CD4-positive, alpha-beta T cell treated with Interleukin-12 subunit alpha and Interleukin-12 subunit beta, for 1 hour (primary cell): ENCODE measurements at regions not wholly inside any gene's neighbourhood (a gene's known extent, or its start where the extent isn't known, plus 50 kb on each side); places are given as distances from the start of the nearest gene placed in this dataset.

Experiments used
- DNase-seq: peaks from one replicate; pipeline ENCODE4 v3.0.0-alpha.2; 2020

- DNase-seq: no peak
These were observed 404.5 kb downstream of the YTHDC2 start for GRCh38 chr5:113917997-113918396.

DNA sequence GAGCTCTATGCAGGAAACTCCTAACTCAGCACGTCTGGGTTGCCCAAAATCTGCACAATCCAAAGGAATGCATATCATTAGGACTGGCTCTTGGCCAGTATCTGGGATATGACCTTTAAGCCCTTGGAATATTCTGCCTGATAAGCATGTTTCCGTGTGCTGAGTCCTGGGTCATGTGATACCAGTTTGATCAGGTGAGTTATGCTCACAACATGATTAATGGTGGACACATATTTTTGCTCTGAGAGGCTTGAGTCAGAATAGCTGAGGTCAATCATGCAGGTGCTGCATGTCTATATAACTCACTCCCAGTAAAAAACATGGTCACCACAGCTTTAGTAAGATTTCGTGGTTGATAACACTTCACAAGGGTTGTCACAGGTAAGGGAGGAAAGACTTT lies 408.8 kb downstream of the YTHDC2 start:
- DNase-seq: no peak

DNA sequence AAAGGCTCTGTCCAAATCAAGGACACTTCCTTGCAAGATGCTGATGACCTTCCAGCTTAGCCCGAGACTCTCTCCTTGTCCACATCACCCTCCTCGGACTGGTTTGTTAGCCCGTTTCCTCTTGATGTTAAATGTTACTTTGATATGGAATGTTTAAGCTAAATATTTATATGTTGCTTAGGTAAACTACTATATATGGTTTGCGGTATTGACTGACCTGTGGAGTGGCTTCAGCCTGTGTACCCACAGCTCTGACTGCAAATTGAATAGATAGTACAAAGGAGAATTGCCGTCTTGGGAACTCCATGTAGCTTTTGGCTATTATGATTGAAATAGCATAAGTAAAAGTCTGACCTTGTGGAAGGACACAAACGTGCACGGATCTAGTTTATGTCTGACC lies 422.0 kb downstream of the YTHDC2 start:
- DNase-seq: no peak

DNA sequence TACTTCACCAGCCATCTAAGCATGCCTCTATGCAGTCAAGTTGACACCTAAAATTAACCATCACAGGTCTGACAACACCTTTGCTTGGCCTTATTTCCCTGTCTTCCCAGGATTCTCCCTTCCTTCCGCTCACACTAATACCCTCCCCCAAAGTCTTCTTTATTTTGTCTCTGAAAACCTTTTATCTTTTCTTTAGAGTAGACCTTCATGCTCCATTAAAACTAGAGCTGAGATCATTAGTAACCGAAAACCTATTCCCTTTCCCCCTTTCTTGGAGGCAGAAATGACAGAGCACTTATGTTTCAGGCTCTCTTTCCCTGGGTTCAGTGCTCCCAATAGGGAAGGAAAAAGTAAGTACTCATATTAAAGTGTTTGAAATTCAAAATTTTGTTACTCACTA lies 423.8 kb downstream of the YTHDC2 start:
- DNase-seq: no peak

DNA sequence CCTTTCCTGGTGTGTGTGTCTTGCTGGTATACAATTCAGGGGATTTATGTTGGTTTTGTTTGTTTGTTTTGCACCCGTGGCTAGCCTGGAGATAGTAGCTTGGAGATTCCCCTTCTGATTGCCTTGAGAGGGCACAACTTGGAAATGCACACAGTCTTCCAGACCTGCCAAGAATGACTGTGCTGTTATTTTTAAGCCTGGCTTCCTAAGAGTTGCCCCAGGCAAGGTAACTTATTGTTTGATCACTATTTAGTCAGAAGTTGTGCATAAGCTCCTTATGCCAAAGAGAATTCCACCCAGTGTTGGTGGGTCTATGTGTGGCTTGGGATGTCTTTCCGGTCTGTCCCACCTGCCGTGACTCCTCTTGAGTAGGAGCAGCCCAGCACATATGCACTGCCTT lies 421.9 kb upstream of the KCNN2 start:
- no peak for DNase-seq

DNA sequence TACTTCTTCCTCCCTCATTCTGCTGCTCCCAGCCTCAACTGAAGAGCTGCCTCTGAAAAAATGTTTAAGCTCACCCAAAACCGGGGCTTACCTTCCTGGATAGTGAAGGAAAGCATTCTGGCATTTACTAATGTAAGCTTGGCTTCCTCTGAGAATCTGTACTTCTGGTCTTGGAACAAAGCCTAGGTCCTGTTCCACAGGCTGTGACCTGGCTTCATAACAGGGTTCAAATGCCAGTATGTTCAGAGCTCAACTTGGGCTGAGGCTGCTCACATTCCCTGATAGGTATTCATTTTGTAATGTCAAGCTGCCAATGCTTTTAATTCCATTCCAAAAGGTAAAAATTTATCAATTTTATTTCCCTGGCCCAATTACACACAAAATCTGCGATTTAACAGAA lies 411.7 kb upstream of the KCNN2 start:
- no peak for DNase-seq

DNA sequence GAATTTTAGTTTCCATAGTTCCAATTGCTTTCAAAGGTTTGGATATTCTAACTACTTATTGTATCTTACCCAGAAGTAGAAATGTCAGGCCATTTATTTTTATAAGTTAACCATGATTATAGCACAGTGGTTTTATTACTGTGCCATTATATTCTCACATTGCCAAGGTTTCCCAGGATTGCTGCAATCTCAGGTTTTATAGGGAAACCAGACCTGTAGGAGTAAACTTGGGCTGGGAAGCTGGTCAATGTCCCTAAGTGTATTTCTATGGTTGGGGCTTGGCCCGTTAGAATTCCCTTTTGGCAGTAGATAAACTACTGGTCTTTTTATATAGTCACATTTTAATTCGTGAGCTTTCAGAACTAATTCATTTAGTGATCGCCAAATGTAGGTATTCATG lies 396.6 kb upstream of the KCNN2 start:
- DNase-seq: no peak

GRCh38 chr5:113969901-113970300 lies 392.0 kb upstream of the KCNN2 start:
- no peak for DNase-seq

DNA sequence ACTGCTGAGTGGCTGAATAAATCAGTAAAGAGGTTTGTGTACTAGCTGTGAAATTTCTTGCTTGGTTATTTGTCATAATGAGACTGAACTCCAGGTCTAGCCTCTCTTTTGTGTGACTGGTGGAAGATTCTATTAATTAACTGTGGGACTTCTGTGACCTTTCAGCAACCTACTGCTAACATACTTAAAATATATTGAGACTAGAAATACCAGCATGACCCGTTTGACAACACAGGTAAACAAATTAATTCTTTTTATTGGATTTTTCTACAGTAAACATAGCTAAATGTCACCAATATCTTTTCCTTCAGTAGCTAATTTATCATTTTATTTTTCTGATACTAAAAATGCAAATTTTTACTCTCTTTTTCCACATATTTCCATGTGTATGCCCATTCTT lies 390.4 kb upstream of the KCNN2 start:
- DNase-seq: no peak

- DNase-seq: no peak
These were observed 386.9 kb upstream of the KCNN2 start for GRCh38 chr5:113974976-113975375.

DNA sequence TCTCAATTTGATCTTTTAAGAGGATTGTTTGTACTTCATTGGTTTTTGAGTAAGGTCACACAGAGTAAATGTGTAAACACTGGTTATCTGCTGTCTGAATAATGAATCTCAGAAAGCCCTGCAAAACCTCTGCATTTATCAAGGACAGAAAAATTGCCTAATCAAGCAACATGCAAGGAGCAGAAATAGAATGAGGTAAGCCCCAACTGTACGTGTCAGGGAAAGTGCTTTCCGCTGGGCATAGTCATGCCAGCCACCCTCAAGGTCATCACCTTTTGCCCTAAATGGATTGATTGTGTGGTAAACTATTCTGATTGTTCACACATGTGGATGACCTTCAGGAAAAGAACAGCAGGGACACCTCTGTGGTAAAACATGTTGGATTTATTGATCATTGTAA lies 376.9 kb upstream of the KCNN2 start:
- no peak for DNase-seq

GRCh38 chr5:113985505-113985904 lies 376.4 kb upstream of the KCNN2 start:
- no peak for DNase-seq

DNA sequence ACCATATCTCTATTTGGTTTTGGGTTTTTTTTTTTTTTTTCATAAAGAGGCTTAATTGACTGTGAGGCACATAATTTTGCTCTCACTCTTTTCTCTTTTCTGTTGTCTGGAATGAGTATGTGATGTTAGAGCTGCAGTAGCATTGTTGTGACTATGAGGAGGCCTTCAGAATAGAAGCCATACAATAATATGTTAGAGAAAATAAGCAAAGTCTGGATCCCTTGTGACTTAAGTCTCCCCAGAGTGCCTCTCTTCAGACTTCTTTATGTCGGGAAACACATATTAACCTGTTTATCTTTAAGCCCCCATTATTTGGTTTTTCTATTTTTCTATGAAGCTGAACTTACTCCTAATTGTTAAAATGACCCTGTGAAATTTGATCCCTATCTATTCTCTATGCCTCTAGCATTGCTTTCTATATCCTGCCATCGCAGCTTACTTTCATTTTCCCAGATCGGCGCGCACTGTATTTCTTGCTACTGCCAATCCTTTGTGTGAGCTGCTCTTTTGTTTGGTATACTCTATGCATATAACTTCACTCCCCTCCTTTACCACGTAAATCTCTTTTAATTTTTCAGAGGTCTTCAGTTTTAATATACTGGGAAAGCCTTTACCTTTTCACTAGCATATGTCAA lies 372.5 kb upstream of the KCNN2 start:
- DNase-seq: no peak

DNA sequence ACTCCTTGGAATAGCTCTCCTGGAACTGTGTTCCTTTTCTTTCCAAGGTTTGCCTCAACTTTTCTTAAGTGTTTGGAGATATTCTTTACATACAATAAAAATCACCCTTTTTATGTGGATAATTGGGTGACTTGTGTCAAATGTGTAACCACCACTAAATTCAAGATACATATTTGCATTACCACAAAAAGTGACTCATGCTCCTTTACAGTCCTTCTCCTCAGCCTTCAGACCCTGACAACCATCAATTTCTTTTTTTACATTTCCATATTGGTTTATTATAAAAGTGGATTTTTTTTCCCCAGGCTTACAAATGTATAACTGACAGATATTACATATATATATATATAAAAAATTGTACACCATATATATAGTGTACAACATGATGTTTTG lies 372.0 kb upstream of the KCNN2 start:
- DNase-seq: no peak

- no peak for DNase-seq
These were observed 360.8 kb upstream of the KCNN2 start for GRCh38 chr5:114001076-114001475.

- no peak for DNase-seq
These were observed 355.3 kb upstream of the KCNN2 start for GRCh38 chr5:114006582-114006981.

GRCh38 chr5:114007678-114008077 lies 354.2 kb upstream of the KCNN2 start:
- DNase-seq: no peak

GRCh38 chr5:114010362-114010761 lies 351.5 kb upstream of the KCNN2 start:
- no peak for DNase-seq

DNA sequence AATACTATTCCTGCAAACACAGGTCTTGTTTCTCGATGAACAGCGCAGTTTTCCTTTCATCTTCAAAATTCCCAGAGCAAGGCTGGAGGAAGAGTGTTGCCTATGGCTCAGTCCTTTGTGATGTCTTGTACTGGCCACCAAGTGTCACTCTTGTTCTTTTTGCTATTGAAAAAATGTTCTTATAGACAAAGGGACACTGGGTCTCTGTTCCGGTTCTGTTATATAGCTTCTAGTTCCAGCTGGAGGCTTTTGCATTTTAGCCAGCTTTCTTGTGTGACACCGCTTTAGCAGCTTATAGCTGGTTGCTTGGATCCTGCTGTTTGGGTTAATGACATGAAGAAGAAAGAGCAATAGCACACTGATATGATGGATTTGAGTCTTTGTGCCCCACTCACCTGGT lies 343.7 kb upstream of the KCNN2 start:
- DNase-seq: no peak

DNA sequence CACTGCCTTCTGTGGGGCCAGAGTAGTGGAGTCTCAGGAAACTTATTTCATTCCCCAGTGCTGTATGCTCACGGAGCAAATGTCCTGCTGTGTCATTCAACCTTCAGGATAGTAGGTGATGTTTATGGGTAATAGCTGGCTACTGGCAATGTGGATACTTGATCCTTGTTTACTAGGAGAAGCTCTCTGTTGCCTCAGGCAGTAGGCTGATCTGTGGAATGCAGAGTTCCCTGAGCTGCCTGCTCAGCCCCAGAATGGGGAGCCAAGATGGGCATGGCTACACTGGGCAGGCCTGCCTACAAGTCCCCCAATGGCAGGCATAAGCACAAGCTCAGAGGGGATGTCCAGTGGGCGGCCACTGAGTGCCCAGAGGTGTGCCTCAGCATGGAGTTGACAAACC lies 323.1 kb upstream of the KCNN2 start:
- no peak for DNase-seq

- DNase-seq: no peak
These were observed 311.8 kb upstream of the KCNN2 start for GRCh38 chr5:114050087-114050486.

GRCh38 chr5:114053372-114053771 lies 308.5 kb upstream of the KCNN2 start:
- no peak for DNase-seq

- DNase-seq: no peak
These were observed 307.3 kb upstream of the KCNN2 start for GRCh38 chr5:114054594-114054993.

DNA sequence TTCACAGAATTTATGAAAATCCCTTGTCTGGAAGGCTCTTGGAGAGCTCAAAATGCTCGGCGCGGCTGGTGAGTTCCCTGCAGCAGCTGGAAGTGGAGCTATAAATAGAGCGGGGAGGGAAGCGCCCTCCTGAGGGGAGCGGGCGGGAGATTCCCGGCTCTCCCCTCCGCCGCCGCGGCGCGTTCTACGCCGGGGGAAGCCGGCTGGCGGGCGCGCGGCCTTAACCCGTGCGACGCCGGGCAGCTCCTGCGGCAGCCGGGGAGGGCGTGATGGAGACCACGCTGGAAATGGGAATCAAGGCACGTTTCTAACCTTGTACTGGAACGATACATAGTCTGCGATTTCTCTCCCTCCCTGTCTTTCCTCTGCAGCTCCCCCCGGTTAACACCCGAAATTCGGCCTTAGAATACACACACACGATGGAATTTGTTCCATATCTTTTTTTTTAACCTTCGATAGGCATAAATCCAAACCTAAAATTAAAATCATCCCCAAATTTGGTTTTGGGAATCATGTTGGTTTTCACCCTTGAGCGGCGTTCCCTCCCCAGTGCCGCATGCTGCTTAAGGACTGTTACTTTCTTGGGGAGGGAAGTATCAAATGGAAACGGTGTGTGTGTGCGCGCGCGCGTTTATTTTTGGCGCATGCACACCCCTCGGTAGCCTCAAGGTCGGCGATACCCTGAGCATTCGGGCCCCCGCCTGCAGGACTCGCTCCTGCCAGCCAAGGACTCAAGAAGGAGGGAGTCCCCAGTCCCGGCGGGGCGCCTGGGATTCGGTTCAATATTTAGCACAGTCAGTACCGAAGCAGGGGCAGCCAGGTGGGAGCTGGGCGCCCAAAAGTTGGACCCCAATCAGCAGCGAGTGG lies 306.3 kb upstream of the KCNN2 start:
- no peak for DNase-seq

DNA sequence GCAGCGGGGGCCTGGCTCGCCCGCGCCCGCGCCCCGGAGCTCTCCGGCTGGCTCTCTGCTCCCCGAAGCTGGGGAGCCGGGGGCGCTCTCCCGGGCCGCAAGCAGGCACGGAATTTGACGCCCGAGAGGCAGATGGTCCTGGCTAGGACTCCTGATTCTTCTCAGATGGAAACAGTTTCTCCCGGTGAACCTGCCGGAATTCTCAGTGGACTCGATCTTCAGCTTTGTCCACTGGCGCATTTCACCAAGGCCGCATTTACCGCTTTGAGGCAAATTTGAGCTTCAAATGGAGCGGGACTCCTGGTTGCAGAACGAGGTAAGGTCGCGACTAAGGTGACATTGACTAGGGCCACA lies 305.7 kb upstream of the KCNN2 start:
- DNase-seq: no peak
